ENCODE measurements at regions not wholly inside any gene's neighbourhood (a gene's known extent, or its start where the extent isn't known, plus 50 kb on each side); places are given as distances from the start of the nearest gene placed in this dataset.
A peak's percentile ranks its signal among the peaks of the same experiment; 100 is the strongest.

DNA sequence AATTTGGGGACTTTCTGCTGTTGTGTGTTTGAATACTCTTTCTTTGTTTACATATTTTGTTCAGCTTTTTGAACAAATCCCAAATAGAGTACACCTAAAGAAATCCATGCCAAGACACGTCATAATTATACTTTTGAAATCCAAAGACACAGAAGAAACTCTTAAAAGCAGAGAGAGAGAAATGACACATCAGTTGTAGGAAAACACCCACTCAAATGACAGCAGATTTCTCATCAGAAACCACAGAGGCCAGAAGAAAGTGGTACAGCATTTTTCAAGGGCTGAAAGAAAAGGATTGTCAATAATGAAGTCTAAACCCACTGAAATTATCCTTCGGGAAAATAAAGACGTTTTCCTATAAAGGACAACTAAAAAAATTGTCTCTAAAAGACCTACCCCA lies 378.6 kb downstream of the GADD45G start:
- Mint-ChIP-seq H3K4me3 (peak overlapping the region; percentile 74), H3K27me3 (peaks cover 12% of the 10 kb centered on the region), H3K27ac (peak overlapping the region; percentile 90), H3K4me1 (peaks cover 48% of the 10 kb centered on the region), H3K36me3 (ENCODE audit: low read depth) (no peaks in the 10 kb centered on the region), H3K9me3 (peaks cover 4% of the 10 kb centered on the region)
- intact Hi-C loops (cut with micrococcal nuclease) = loop anchor here (1.0 to 10.0 kb wide), 6 partner anchors 14 to 566 kb away; no protein-coding TSS in a partner anchor
- DNase-seq = no peak

DNA sequence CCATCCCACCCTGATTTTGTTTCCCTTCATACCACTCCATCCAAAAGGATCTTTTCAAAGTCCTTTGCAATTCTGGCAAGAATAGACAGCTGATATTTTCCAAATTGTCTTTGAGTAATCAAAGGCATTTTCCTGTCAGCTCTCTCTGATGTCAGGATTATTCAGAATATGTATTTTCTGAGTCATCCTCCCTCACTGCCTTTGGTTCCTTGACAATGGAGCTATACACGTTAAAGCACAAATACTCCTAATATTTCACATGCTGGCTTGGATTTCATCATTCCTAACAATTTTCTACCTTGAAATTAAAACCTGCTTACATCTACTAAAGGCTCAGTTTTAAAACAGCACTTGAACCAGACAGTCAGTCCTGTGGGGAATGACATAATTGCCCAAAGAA lies 379.4 kb downstream of the GADD45G start:
- Mint-ChIP-seq H3K27ac (peak overlapping the region; percentile 90), H3K36me3 (ENCODE audit: low read depth) (no peaks in the 10 kb centered on the region), H3K4me1 (peaks cover 50% of the 10 kb centered on the region), H3K9me3 (peaks cover 4% of the 10 kb centered on the region), H3K4me3 (peak overlapping the region; percentile 75), H3K27me3 (peaks cover 11% of the 10 kb centered on the region)
- DNase-seq = no peak
- intact Hi-C loops (cut with micrococcal nuclease) = loop anchor here (1.0 to 10.0 kb wide), 5 partner anchors 60 to 567 kb away; no protein-coding TSS in a partner anchor

DNA sequence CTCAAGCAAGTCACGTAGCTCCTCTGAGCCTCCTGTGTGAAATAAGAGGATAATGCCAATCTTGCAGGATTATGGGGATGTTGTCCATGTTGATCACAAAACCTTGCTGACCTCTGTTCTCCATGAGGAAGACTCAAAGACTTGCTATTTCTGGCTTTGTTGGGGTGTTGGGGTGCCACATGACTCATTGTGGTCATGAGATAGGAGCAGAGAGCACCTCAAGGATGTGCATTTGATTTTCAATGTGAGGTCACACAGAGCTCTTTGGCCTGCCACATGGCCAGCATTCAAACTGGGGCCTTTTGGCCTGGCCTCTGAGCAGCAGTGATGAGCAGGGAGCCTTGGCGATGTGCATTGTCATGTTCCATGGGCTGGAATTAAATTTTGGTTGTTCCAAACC lies 380.3 kb downstream of the GADD45G start:
- Mint-ChIP-seq H3K27ac (peak overlapping the region; percentile 90), H3K4me3 (peak overlapping the region; percentile 65), H3K9me3 (peaks cover 4% of the 10 kb centered on the region), H3K4me1 (peaks cover 50% of the 10 kb centered on the region), H3K36me3 (ENCODE audit: low read depth) (no peaks in the 10 kb centered on the region), H3K27me3 (peaks cover 7% of the 10 kb centered on the region)
- DNase-seq = peak; percentile 64
- intact Hi-C loops (cut with micrococcal nuclease) = loop anchor here (10.0 kb wide), 1 partner anchor 240 kb away; no protein-coding TSS in a partner anchor

DNA sequence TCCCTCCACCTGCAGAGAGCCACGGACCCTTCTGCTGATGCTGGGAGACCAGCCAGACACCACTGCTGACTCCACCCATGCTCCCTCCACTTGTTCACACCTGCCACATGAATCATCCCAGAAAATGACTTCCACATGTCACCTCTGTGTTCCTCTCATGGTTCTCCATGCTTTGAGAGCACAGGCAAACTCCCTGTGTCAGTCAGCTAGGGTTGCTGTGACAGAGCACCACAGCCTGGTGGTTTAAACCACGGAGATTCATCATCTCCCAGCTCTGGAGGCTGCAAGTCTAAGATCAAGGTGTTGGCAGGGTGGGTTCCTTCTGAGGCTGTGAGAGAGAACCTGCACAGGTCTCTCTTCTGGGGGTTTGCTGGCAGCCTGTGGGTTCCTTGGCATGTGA lies 381.4 kb downstream of the GADD45G start:
- intact Hi-C loops (cut with micrococcal nuclease) = loop anchor here (1.0 to 10.0 kb wide), 2 partner anchors 13 to 241 kb away; no protein-coding TSS in a partner anchor
- H3K4me1 Mint-ChIP-seq = peaks cover 50% of the 10 kb centered on the region

DNA sequence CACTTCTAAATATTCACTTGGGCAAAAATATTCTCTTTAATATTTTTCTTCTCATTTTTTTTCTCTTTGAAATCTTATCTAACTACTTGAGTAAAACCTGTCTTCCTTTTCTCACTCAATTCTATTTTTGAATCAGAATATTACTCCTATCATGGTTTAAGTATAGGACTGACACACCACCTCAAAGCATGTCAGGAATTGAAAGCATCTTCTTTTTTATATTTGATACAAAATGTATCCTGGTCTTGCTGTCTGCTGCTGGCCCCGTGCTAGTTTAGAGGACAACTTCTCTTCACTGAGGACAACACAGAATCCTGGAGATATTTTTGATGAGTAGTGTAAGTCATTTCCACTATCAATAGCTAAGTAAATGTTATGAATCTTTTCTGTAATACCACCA lies 383.6 kb downstream of the GADD45G start:
- Mint-ChIP-seq H3K36me3 (ENCODE audit: low read depth) (no peaks in the 10 kb centered on the region), H3K4me3 (no peak overlapping the region), H3K9me3 (peaks cover 3% of the 10 kb centered on the region), H3K27ac (no peak overlapping the region), H3K27me3 (peaks cover 2% of the 10 kb centered on the region), H3K4me1 (peaks cover 38% of the 10 kb centered on the region)
- DNase-seq = no peak
- intact Hi-C loops (cut with micrococcal nuclease) = loop anchor here (10.0 kb wide), 1 partner anchor 244 kb away; no protein-coding TSS in a partner anchor

More for the DNA sequence above, 381.4 kb downstream of the GADD45G start:
- Mint-ChIP-seq H3K27me3 (peaks cover 2% of the 10 kb centered on the region), H3K9me3 (peaks cover 7% of the 10 kb centered on the region), H3K36me3 (ENCODE audit: low read depth) (no peaks in the 10 kb centered on the region), H3K4me3 (no peak overlapping the region), H3K27ac (peak overlapping the region; percentile 27)
- DNase-seq = no peak

DNA sequence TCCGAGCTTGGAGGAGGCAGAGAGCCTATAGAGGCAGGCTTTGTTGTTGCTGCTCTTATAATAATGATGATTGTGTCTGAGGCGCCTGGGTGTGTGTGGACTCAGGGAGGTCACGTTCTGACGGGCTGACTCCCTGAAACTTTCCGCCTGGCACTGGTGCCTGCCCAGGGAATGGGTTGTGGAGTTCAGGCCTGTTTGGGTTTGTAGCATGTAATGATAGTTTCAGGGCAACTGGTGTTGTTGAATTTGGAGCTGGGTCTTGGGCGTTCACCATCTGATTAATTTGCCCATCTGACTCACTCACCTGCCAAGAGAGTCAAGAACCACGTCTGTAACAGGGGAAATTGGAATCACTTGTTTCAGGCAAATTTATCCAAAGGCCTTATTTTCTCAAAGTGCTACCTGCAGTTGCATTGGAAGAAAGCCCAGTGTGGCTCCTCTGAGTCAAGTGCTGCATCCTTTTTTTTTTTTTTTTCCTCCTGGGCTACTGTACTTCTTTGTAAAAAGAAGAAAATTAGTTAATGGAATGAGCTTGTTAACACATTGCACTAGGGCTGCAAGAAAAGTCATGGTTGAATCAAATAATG lies 386.5 kb downstream of the GADD45G start:
- H3K27me3 Mint-ChIP-seq = peaks cover 2% of the 10 kb centered on the region
- peaks cover 12% of the 10 kb centered on the region for H3K4me1 Mint-ChIP-seq
- no peak for DNase-seq
- no peaks in the 10 kb centered on the region for H3K36me3 Mint-ChIP-seq (ENCODE audit: low read depth)
- no peak overlapping the region for H3K27ac Mint-ChIP-seq
- H3K4me3 Mint-ChIP-seq = no peak overlapping the region
- H3K9me3 Mint-ChIP-seq = peaks cover 3% of the 10 kb centered on the region
- intact Hi-C loops (cut with micrococcal nuclease) = no loop called here

DNA sequence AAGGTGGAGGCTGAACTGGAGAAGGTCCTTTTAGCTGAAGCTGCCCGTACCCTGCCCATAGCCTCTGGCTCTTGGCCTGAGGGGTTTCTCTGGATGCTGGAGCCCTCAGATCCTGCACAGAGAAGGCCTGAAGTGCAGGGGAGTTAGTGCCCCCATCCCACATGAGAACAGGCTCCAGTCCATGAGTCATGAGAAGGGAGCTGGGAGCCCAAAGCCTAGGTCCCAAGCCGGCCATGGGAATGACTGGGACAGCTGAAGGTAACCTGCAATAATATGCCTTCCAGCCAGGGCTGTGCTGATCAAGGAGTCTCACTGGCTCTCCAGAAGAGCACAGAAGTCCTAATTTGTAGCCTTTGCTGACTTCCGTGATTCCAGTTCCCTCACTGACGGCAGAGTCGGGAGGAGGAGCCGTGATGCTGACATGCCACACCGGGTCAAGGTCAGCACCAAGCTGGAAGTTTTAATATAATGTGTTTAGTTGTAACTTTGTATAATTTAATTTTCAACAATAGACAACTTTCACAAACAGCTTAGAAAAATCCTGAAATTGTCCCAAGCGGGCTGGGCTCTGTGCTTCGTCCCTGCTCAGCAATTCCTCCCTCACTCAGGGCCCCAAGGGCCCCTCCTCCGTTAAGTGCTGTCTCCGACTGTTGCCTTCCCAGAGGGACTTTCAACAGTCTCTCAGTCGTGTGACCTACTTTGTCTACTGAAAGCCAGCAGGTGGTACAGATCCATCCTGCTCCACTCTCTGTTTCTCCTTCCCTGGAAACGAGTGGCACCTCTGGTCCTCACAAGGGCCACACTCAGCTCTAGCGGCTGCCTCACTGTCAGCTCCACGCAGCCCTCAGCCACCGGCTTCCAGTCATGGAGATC lies 387.8 kb downstream of the GADD45G start:
- Mint-ChIP-seq H3K4me3 (no peak overlapping the region), H3K27me3 (peaks cover 2% of the 10 kb centered on the region), H3K4me1 (peaks cover 11% of the 10 kb centered on the region), H3K9me3 (peaks cover 3% of the 10 kb centered on the region), H3K27ac (no peak overlapping the region), H3K36me3 (ENCODE audit: low read depth) (no peaks in the 10 kb centered on the region)
- no peak for DNase-seq
- intact Hi-C loops (cut with micrococcal nuclease) = no loop called here

DNA sequence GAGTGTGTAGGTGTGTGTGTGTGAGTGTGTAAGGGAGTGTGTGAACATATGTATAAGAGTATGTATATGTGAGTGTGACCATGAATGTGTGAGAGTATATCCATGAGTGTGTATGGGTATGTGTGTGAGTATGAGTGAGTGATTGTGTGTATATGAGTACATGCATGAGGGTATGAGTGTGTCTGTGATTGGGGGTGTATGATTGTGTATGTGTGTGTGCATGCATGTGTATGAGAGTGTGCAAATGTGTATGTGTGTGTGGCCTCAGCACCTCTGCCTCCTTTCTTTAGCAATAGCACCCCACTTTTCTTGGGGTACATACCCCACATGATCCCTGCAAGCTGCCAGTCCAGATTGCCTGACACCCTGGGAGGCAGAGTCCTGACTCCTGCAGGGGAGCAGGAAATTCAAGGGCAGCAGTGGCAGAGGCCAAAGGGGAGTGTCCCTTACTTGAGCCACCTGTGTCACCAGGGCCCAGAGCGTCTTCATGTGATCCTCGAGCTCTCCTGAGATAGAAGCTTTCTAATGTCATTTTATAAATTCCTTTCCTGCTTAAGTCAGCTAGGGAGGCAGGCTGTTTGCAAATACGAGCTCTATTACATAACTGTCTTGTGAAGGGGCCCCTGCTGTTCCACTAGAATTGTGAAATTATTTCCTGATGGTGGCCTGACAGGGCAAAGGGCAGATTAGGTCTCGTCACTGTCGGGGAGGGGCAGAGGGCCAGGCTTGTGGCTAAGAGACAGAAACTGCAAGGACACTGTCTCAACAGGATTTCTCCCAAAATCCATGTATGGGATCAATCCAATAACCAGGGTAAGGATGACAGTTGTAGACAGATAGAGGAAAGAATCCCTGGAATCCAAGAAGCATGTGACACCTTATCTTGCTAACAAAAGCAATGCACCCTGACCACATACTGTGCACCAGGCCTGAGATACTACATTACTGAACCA lies 389.1 kb downstream of the GADD45G start:
- peaks cover 8% of the 10 kb centered on the region for H3K4me1 Mint-ChIP-seq
- no peak overlapping the region for H3K27ac Mint-ChIP-seq
- H3K27me3 Mint-ChIP-seq = no peaks in the 10 kb centered on the region
- no peaks in the 10 kb centered on the region for H3K36me3 Mint-ChIP-seq (ENCODE audit: low read depth)
- no peak for DNase-seq
- H3K9me3 Mint-ChIP-seq = peaks cover 3% of the 10 kb centered on the region
- intact Hi-C loops (cut with micrococcal nuclease) = no loop called here
- no peak overlapping the region for H3K4me3 Mint-ChIP-seq

DNA sequence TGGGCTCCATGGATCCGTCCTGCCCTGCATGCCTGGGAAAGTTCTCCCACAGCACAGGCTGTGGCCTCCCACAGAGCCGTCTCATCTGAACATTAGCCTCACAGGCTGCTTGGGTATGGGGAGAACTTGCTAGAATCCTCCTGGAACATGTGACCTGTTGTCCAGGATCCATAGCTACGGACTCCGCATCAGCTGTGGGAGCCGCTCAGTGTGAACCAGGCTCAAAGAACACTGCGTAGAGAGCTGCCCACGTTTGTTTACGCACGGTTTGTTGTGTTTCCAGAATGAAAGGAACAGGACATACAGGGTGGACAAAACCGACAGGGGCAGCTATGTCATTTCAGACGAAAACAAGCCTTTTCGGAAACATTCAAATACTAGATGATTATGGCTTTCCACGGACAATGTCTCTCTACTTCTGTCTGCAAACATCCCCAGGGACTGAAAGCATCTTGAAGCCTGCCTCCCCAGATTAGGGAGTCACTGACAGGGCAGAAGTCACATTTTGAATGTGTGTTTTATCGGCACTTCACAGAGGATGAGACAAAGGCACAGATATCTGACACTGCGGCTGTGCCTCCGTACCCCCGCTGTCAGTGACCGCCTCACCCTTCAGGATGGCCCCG lies 390.3 kb downstream of the GADD45G start:
- DNase-seq = no peak
- Mint-ChIP-seq H3K27me3 (no peaks in the 10 kb centered on the region), H3K4me1 (peaks cover 19% of the 10 kb centered on the region), H3K36me3 (ENCODE audit: low read depth) (no peaks in the 10 kb centered on the region), H3K4me3 (no peak overlapping the region), H3K9me3 (peaks cover 3% of the 10 kb centered on the region), H3K27ac (no peak overlapping the region)
- intact Hi-C loops (cut with micrococcal nuclease) = loop anchor here (5.0 kb wide), 1 partner anchor 107 kb away; no protein-coding TSS in a partner anchor

DNA sequence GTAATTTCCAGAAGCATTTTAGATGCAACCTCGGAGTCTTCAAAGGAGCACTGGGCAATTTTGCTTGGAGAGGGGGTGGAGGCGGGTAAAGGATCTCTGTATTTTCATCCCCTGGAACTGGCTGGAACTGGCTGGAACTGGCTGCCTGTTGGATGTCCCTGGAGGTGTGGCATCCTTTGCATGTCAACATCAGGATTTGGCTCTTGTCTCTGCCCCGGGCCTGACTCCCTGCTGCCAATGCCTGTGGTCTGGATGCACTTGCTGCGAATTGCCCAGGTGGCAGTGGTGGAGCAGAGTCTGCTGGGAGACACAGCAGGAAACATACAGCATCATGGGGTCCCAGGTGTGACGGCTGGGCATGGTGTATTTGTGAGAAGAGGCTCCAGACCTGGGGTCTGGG lies 391.3 kb downstream of the GADD45G start:
- Mint-ChIP-seq H3K4me3 (no peak overlapping the region), H3K27ac (no peak overlapping the region), H3K27me3 (no peaks in the 10 kb centered on the region), H3K36me3 (ENCODE audit: low read depth) (no peaks in the 10 kb centered on the region), H3K9me3 (no peaks in the 10 kb centered on the region), H3K4me1 (peaks cover 29% of the 10 kb centered on the region)
- DNase-seq = no peak
- intact Hi-C loops (cut with micrococcal nuclease) = loop anchor here (1.0 to 5.0 kb wide), 2 partner anchors 106 to 393 kb away; no protein-coding TSS in a partner anchor

DNA sequence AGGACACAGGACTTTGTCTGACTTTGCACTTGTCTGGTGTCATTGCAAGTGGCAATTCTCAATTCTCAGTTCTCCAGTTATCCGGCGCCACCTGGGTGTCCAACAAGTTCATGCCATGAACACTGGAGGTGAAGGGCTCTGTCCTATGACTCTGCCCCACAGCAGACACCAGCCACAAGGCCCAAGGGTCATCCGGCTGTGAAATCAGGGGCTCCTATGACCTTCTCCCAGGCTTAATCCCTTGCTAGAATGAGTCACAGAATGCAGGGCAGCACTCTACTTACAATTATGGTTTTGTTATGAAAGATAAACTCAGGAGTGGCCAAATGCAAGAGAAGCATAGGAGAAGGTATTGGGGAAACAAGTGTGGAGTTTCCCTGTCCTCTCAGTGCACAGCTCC lies 392.0 kb downstream of the GADD45G start:
- no peak overlapping the region for H3K4me3 Mint-ChIP-seq
- H3K4me1 Mint-ChIP-seq = peaks cover 29% of the 10 kb centered on the region
- intact Hi-C loops (cut with micrococcal nuclease) = loop anchor here (1.0 to 5.0 kb wide), 2 partner anchors 106 to 393 kb away; no protein-coding TSS in a partner anchor
- no peaks in the 10 kb centered on the region for H3K27me3 Mint-ChIP-seq
- H3K27ac Mint-ChIP-seq = no peak overlapping the region
- no peaks in the 10 kb centered on the region for H3K9me3 Mint-ChIP-seq
- DNase-seq = peak; percentile 67
- no peaks in the 10 kb centered on the region for H3K36me3 Mint-ChIP-seq (ENCODE audit: low read depth)

DNA sequence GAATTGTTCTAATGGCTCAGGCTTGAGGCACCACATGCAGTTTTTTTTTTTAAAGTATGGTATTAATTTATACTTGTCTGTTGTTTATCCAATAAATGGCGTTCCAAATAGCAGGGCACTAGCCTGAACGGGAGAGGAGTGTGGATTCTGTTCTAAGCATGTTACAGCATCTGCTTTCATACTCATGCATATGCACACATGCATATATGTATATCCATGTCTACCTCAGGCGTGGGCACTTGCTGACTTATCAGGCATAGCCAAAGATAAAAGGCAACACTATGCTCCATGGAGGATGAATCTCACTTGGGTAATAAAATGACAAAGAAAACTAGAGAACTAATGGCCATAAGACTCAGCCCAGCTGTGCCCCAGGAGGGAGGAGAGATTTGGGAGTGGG lies 393.8 kb downstream of the GADD45G start:
- intact Hi-C loops (cut with micrococcal nuclease) = loop anchor here (1.0 to 5.0 kb wide), 2 partner anchors 12 to 104 kb away; no protein-coding TSS in a partner anchor
- DNase-seq = no peak
- Mint-ChIP-seq H3K36me3 (ENCODE audit: low read depth) (no peaks in the 10 kb centered on the region), H3K27me3 (no peaks in the 10 kb centered on the region), H3K4me3 (peak overlapping the region; percentile 53), H3K4me1 (peaks cover 32% of the 10 kb centered on the region), H3K27ac (peak overlapping the region; percentile 62), H3K9me3 (no peaks in the 10 kb centered on the region)

DNA sequence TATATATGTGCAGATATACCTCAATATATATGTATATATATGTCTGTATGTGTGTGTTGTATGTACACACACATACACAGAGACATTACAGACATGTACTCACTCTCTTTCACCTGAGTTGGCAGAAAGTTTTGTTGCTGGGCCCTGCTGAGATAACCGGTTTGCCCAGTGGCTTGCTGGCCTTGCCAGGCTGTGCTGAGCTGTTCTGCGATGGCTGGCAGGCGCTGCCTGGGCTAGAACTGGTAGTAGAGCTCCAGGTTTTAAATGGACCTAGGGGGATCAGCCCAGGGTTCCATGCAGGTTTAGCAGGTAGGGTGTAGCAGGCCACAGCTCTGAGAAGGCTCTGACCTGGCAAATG lies 394.3 kb downstream of the GADD45G start:
- Mint-ChIP-seq H3K36me3 (ENCODE audit: low read depth) (no peaks in the 10 kb centered on the region), H3K27ac (peak overlapping the region; percentile 86), H3K4me1 (peaks cover 32% of the 10 kb centered on the region), H3K9me3 (no peaks in the 10 kb centered on the region), H3K27me3 (no peaks in the 10 kb centered on the region), H3K4me3 (peak overlapping the region; percentile 76)
- no peak for DNase-seq
- intact Hi-C loops (cut with micrococcal nuclease) = loop anchor here (1.0 to 5.0 kb wide), 2 partner anchors 13 to 103 kb away; no protein-coding TSS in a partner anchor
